ENCODE measurements at regions not wholly inside any gene's neighbourhood (a gene's known extent, or its start where the extent isn't known, plus 50 kb on each side); places are given as distances from the start of the nearest gene placed in this dataset.

GRCh38 chr2:19104503-19104902 lies 253.9 kb downstream of the OSR1 start:
- TF ChIP-seq CTCF (IDR thresholded peaks at IDR 0.05 in 4 of 5, conservative IDR thresholded peaks at IDR 0.05 in 1 of 5) (no peak), POLR2A (IDR thresholded peaks at IDR 0.05) (no peak)
